ENCODE measurements at regions not wholly inside any gene's neighbourhood (a gene's known extent, or its start where the extent isn't known, plus 50 kb on each side); places are given as distances from the start of the nearest gene placed in this dataset.

DNA sequence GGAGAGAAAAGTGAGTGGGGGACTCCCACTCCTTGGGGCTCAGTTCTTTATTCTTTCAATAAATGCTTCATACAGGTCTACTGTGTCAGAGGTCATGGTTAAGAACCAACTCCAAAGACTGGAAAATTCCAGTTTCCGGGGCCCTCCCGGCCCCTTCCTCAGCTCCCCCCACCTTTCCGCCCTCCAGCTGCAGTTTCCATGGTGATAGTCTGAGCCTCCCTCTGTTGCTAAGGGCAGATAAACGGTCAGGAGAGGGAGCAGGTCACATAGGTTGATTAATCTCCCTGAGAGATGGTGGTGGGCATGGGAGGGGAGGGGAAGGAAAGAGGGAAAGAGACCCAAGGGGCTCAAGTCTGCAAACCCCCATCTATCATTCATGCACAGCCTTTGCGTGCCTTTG lies 131.5 kb upstream of the USP29 start:
- H3K9me3 ChIP-seq = peaks cover 75% of the 10 kb centered on the region
- no peaks in the 10 kb centered on the region for H3K4me1 ChIP-seq
- H3K4me2 ChIP-seq = no peak overlapping the region
- ATAC-seq (no peak), FAIRE-seq (no peak), DNase-seq (ENCODE audit: low read depth in 1 of 2, low spot score in 1 of 2) (no peak)
- CTCF ChIA-PET = no interaction called here
- H3K27ac ChIP-seq = no peak overlapping the region
- TF ChIP-seq CBX8 (IDR thresholded peaks at IDR 0.05) (no peak), NR3C1 (IDR thresholded peaks at IDR 0.05) (no peak), RFX5 (IDR thresholded peaks at IDR 0.05) (no peak), HOXB13 (CRISPR knock-in tag; IDR thresholded peaks at IDR 0.05; ENCODE audit: low read depth) (no peak), BHLHE40 (IDR thresholded peaks at IDR 0.05; ENCODE audit: low read depth, low read length) (no peak)
- H3K4me3 ChIP-seq = no peak overlapping the region
- POLR2A ChIA-PET = no interaction called here
- 19% methylated on average over 5 of the region's 5 CpGs for WGBS (ENCODE audit: missing lambda C conversion rate)

DNA sequence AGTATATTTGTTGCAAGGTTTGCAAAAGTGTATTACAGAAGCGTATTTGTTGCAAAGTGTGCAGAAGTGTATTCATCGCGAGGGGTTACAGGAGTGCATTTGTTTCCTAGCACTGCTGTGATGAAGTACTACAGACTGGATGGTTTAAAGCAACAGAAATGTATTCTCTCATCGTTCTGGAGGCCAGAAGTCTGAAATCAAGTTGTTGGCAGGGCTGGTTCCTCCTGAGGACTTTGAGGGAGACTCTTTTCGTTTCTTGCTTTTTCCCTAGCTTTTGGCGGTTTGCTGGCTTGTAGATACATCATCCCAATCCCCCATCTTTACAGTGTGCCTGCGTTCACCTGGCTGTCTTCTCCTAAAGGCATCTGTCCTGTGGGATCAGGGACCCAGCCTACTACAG lies 127.9 kb upstream of the USP29 start:
- FAIRE-seq (no peak), DNase-seq (ENCODE audit: low read depth in 1 of 2, low spot score in 1 of 2) (no peak), ATAC-seq (no peak)
- Histone ChIP-seq H3K27ac (no peak overlapping the region), H3K4me1 (no peaks in the 10 kb centered on the region), H3K9me3 (peaks cover 64% of the 10 kb centered on the region), H3K4me3 (no peak overlapping the region), H3K4me2 (no peak overlapping the region)
- 37% methylated on average over 7 of the region's 7 CpGs for WGBS (ENCODE audit: missing lambda C conversion rate)
- TF ChIP-seq RCOR1 (IDR thresholded peaks at IDR 0.05; ENCODE audit: low read depth, low read length) (no peak), NFE2L2 (conservative IDR thresholded peaks at IDR 0.05; ENCODE audit: low read length) (no peak), RNF2 (IDR thresholded peaks at IDR 0.05; ENCODE audit: borderline replicate concordance, low read depth) (no peak), SMC3 (IDR thresholded peaks at IDR 0.05) (no peak), JUN (IDR thresholded peaks at IDR 0.05) (no peak), ZSCAN20 (CRISPR knock-in tag; IDR thresholded peaks at IDR 0.05) (no peak), FOSL2 (IDR thresholded peaks at IDR 0.05) (no peak), FOSL2 (CRISPR knock-in tag; IDR thresholded peaks at IDR 0.05) (no peak), GATA3 (IDR thresholded peaks at IDR 0.05; ENCODE audit: borderline replicate concordance) (no peak), ZNF302 (CRISPR knock-in tag; IDR thresholded peaks at IDR 0.05) (no peak), SREBF2 (IDR thresholded peaks at IDR 0.05) (no peak), EHMT2 (IDR thresholded peaks at IDR 0.05; ENCODE audit: low read depth) (no peak), NR3C1 (IDR thresholded peaks at IDR 0.05) (no peak), FOSB (CRISPR knock-in tag; IDR thresholded peaks at IDR 0.05) (no peak), ZFP36 (IDR thresholded peaks at IDR 0.05; ENCODE audit: borderline replicate concordance, partially characterized antibody) (no peak), ZC3H11A (IDR thresholded peaks at IDR 0.05) (no peak), HOXB5 (CRISPR knock-in tag; IDR thresholded peaks at IDR 0.05) (no peak), HDAC2 (IDR thresholded peaks at IDR 0.05) (no peak)
- TF ChIP-seq, protein P1, sequence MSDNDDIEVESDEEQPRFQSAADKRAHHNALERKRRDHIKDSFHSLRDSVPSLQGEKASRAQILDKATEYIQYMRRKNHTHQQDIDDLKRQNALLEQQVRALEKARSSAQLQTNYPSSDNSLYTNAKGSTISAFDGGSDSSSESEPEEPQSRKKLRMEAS (IDR thresholded peaks at IDR 0.05) = no peak
- TF ChIP-seq, protein P2, sequence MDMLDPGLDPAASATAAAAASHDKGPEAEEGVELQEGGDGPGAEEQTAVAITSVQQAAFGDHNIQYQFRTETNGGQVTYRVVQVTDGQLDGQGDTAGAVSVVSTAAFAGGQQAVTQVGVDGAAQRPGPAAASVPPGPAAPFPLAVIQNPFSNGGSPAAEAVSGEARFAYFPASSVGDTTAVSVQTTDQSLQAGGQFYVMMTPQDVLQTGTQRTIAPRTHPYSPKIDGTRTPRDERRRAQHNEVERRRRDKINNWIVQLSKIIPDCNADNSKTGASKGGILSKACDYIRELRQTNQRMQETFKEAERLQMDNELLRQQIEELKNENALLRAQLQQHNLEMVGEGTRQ (IDR thresholded peaks at IDR 0.05) = no peak
- ChIA-PET CTCF (no interaction called here), POLR2A (no interaction called here)

DNA sequence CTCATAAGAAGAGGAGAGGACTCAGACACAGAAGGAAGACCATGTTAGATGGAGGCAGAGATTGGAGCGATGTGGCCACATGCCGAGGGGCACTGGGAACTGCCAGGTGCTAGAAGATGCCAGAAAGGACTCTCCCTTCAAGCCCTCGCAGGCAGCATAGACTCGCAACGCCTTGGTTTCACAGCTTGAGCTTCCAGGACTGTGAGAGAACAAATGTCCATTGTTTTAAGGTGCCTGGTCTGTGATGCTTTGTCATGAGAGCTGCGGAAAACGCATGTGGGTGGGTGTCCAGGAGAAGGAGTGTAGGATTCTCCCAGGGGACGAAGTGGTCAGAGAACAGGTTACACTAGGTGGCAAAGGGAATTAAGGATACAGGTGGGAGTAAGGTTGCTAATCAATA lies 125.9 kb upstream of the USP29 start:
- peaks cover 51% of the 10 kb centered on the region for H3K9me3 ChIP-seq
- WGBS (ENCODE audit: missing lambda C conversion rate) = 27% methylated on average over 8 of the region's 8 CpGs
- DNase-seq (ENCODE audit: low read depth in 1 of 2, low spot score in 1 of 2) (no peak), ATAC-seq (no peak), FAIRE-seq (no peak)
- ChIA-PET POLR2A (no interaction called here), CTCF (no interaction called here)
- H3K27ac ChIP-seq = no peak overlapping the region
- no peak overlapping the region for H3K4me2 ChIP-seq
- TF ChIP-seq, protein P3, sequence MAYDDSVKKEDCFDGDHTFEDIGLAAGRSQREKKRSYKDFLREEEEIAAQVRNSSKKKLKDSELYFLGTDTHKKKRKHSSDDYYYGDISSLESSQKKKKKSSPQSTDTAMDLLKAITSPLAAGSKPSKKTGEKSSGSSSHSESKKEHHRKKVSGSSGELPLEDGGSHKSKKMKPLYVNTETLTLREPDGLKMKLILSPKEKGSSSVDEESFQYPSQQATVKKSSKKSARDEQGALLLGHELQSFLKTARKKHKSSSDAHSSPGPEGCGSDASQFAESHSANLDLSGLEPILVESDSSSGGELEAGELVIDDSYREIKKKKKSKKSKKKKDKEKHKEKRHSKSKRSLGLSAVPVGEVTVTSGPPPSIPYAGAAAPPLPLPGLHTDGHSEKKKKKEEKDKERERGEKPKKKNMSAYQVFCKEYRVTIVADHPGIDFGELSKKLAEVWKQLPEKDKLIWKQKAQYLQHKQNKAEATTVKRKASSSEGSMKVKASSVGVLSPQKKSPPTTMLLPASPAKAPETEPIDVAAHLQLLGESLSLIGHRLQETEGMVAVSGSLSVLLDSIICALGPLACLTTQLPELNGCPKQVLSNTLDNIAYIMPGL (CRISPR knock-in tag; IDR thresholded peaks at IDR 0.05; ENCODE audit: borderline replicate concordance) = no peak
- TF ChIP-seq, protein P4, sequence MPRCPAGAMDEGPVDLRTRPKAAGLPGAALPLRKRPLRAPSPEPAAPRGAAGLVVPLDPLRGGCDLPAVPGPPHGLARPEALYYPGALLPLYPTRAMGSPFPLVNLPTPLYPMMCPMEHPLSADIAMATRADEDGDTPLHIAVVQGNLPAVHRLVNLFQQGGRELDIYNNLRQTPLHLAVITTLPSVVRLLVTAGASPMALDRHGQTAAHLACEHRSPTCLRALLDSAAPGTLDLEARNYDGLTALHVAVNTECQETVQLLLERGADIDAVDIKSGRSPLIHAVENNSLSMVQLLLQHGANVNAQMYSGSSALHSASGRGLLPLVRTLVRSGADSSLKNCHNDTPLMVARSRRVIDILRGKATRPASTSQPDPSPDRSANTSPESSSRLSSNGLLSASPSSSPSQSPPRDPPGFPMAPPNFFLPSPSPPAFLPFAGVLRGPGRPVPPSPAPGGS (IDR thresholded peaks at IDR 0.05) = no peak
- H3K4me3 ChIP-seq = no peak overlapping the region
- H3K4me1 ChIP-seq = no peaks in the 10 kb centered on the region

All from A549 (cell line).